T follicular helper cell (primary cell): ENCODE measurements at regions not wholly inside any gene's neighbourhood (a gene's known extent, or its start where the extent isn't known, plus 50 kb on each side); places are given as distances from the start of the nearest gene placed in this dataset.
"Not testable (repeated sequence)": the region's sequence is repeated elsewhere in the genome, so short reads cannot be mapped to it uniquely, and the experiment has no call there.

Source experiments
- DNase-seq: peaks from one replicate; pipeline ENCODE4 v3.0.0-alpha.2; 2020; ENCODE audit warnings: low read depth

GRCh38 chr3:185306286-185306685 is 52.4 kb upstream of the EHHADH start:
- DNase-seq: not testable (repeated sequence)

GRCh38 chr3:185306847-185307246 is 53.0 kb upstream of the EHHADH start:
- DNase-seq: no peak

- DNase-seq: peak; percentile 18
These were observed 54.4 kb upstream of the EHHADH start for GRCh38 chr3:185308126-185308754.

DNA sequence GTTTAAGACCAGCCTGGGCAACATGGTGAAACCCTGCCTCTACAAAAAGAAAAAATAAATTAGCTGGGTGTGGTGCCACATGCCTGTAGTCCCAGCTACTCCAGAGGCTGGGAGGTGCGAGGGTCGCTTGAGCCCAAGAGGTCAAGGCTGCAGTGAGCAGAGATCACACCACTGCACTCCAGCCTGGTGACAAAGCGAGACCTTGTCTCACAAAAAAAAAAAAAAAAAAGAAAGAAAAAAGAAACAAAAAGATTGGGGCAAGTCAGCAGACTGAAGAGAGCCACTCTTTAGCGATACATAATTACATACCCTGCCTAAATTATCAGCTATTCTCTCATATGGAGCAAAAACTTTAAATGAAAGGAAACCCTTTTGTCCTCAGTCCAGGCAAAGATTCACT is 53.6 kb upstream of the MAP3K13 start:
- no peak for DNase-seq

GRCh38 chr3:185309795-185310194 is 53.1 kb upstream of the MAP3K13 start:
- no peak for DNase-seq

DNA sequence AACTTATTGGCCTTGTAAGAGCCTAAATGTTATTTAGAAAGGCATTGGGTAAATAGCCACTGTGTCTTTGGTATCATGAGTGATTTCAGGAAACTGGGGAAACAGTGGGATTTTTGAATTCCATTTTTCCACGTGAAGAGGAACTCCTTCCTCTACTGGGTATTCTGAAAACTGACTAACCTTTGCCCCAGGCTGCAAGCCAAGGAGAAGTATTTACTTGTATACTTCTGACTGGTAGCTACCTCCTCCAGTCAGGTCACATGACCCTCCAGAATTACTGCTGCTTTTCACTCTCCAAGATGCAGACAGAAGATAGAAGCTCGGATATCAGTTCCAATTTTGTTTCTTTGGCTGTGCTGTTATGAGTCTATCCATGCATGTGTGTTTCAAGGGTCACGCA is 50.9 kb upstream of the MAP3K13 start:
- DNase-seq: no peak
